ENCODE measurements at regions not wholly inside any gene's neighbourhood (a gene's known extent, or its start where the extent isn't known, plus 50 kb on each side); places are given as distances from the start of the nearest gene placed in this dataset.
"Not testable (repeated sequence)": the region's sequence is repeated elsewhere in the genome, so short reads cannot be mapped to it uniquely, and the experiment has no call there.

- DNase-seq (ENCODE audit: low spot score) = no peak
Observed at GRCh38 chr21:15311510-15311909, 246.7 kb upstream of the NRIP1 start.

GRCh38 chr21:15317034-15317433 lies 252.2 kb upstream of the NRIP1 start:
- not testable (repeated sequence) for DNase-seq (ENCODE audit: low spot score)

- no peak for DNase-seq (ENCODE audit: low spot score)
Observed at GRCh38 chr21:15319727-15320126, 254.9 kb upstream of the NRIP1 start.

- no peak for DNase-seq (ENCODE audit: low spot score)
Observed at GRCh38 chr21:15324542-15324941, 259.7 kb upstream of the NRIP1 start.

- no peak for DNase-seq (ENCODE audit: low spot score)
Observed at GRCh38 chr21:15326032-15326867, 261.4 kb upstream of the NRIP1 start.

GRCh38 chr21:15327637-15328265 lies 263.0 kb upstream of the NRIP1 start:
- no peak for DNase-seq (ENCODE audit: low spot score)

DNA sequence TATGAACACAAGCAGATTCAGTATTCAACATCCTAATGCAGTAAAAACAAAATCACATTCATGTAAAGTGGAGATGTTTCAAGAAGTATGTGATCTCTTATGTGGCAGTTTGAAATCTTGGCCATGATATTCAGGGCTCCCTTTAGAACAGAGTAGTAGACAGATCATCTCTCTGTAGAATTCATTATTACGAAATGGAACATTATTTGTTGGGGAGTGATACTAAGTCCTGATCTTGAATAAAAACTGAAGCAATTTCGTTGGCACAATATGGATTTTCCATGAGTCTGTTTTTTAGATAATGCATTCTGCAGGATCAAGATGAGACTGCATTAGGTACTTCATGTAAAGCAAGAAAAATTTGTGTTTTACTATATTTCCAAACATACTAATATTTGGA lies 264.4 kb upstream of the NRIP1 start:
- DNase-seq (ENCODE audit: low spot score) = no peak

- no peak for DNase-seq (ENCODE audit: low spot score)
Observed at GRCh38 chr21:15330872-15331271, 266.1 kb upstream of the NRIP1 start.

- no peak for DNase-seq (ENCODE audit: low spot score)
Observed at GRCh38 chr21:15332572-15332971, 267.8 kb upstream of the NRIP1 start.

GRCh38 chr21:15333136-15333710 lies 268.4 kb upstream of the NRIP1 start:
- DNase-seq (ENCODE audit: low spot score) = no peak

GRCh38 chr21:15333951-15334350 lies 269.2 kb upstream of the NRIP1 start:
- DNase-seq (ENCODE audit: low spot score) = no peak

DNA sequence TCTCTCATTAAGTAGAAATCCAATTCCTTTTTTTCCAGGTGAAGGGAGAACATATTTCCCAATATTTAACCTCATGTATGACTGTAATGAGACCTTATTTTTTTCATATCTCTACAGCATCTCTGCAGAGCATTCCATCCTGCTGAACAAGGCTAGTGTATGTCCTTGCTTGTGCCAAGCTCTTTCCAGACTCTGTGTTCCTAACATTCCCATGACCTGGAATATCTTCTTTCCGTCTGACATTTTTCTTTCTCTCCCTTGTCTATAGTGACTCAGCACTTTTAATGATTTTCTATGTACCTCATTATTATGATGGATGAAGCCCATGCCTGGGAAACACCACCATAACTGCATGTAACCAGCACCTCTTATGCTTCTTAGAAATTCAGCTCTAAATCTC lies 278.3 kb upstream of the NRIP1 start:
- no peak for DNase-seq (ENCODE audit: low spot score)

- no peak for DNase-seq (ENCODE audit: low spot score)
Observed at GRCh38 chr21:15352009-15352408, 287.2 kb upstream of the NRIP1 start.

DNA sequence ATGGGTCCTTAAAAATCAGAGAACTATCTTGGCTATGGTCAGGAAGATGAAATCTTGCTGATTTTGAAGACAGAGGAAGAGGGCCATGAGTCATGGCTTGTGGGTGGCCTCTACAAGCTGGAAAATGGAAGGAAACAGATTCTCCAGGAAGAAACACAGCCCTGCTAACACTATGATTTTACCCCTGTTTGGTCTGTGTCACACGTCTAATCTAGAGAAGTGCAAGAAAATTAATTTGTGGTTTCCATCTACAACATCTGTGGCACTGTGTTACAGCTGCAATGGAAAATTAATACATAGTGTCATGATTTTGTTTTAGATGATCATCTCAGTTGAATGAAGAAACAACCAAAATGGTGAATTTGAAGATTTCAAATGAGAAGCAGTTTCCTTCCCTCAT lies 288.7 kb upstream of the NRIP1 start:
- no peak for DNase-seq (ENCODE audit: low spot score)

DNA sequence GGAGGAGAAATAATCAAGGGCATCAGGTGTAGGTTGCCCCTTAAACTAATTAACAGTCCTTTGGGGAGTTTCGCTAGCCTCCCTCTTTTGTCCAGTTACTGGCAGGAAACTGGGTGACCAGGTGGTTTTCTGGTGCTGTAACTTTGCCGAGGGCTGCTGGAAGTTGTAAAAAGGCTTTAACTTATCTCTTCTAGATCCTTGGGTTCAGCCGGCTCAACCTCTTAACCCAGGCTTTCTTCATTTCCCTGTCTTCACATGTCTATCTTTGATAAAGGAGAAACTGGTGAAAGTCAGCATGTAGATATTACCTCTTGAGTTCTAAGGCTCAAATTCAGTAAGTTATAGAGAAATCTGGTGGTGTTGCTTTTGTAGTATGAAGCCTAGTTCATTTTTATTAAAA lies 289.7 kb upstream of the NRIP1 start:
- no peak for DNase-seq (ENCODE audit: low spot score)

GRCh38 chr21:15355066-15355465 lies 290.3 kb upstream of the NRIP1 start:
- DNase-seq (ENCODE audit: low spot score) = no peak

DNA sequence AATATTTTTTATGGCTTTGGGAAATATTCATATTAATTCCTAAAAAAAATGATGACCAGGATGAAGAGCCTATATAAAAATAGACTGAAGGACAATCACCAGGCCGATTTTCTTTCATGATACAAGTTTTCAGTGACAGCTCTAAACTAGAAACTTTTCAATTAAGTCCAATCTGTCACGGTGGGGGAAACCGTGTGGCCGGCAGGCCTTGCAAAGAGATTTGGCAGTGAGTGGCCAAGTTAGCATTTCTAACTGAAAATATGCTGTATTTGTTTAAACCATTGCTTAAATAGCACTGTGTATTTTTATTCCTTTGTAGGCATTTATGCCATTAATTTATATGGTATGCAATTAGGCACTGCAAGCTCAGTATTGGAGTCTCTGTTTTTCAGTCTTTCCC lies 294.5 kb upstream of the NRIP1 start:
- no peak for DNase-seq (ENCODE audit: low spot score)

DNA sequence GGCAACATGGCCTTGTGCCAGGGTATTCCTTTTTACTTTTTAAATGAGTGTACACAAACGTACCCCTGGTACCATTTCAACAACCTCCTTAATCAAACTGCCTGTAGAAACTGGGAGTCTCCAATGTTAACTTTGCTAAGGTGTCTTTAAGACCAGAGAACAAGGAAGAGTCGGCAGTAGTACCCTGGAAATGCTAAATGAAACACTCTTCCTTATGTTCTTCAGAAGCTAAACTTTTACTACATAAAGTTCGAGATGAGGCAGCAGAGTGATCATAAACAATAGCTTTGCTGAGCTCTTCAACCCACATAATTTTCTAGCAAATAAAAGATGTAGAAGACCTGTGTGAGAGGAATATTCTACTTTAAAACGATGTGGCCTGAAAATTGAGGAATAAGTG lies 297.7 kb upstream of the NRIP1 start:
- no peak for DNase-seq (ENCODE audit: low spot score)

DNA sequence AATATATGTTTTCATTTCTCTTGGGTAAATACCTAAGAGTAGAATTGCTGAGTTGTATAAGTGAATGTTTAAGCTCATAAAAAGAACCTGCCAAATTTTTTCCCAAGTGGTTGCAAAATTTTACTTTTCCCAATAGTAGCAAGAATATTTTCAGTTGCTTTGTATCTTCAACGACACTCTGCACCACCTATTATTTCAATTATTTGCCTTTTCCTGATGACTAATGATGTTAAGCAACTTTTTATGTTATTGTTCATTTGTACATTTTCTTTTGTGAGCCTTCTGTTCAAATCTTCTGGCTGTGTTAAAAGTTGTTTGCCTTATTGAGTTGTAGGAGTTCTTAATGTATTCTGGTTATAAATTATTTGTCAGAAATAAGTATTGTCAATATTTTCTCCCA lies 299.1 kb upstream of the NRIP1 start:
- DNase-seq (ENCODE audit: low spot score) = no peak

GRCh38 chr21:15365751-15366392 lies 301.1 kb upstream of the NRIP1 start:
- DNase-seq (ENCODE audit: low spot score) = no peak

DNA sequence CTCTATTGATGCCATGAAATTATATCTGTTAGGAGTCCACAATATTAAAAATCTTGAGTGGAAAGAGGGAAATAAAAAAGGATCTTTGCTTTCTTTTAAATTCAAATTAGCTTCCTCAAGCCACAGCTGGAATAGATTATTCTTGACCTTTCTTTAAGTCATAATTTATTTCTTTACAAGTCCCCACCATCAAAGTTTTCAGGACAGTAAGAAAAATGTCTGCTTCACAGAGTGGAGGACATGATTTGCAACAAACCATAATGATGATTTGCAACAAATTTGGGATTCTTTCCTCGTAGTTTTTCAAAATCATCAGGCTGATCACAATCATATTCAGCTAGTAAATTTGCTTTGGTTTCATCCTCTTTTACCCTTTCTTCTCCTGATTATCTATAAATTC lies 301.8 kb upstream of the NRIP1 start:
- no peak for DNase-seq (ENCODE audit: low spot score)

GRCh38 chr21:15367061-15367626 lies 302.3 kb upstream of the NRIP1 start:
- DNase-seq (ENCODE audit: low spot score) = peak; percentile 8

Data from iPS-NIHi11 (cell line).